ENCODE measurements at regions not wholly inside any gene's neighbourhood (a gene's known extent, or its start where the extent isn't known, plus 50 kb on each side); places are given as distances from the start of the nearest gene placed in this dataset.

GRCh38 chr5:13574574-13574973 lies 369.9 kb downstream of the DNAH5 start:
- Histone ChIP-seq H3K4me1 (no peaks in the 10 kb centered on the region), H3K27ac (no peak overlapping the region), H3K4me3 (no peak overlapping the region), H3K9me3 (no peaks in the 10 kb centered on the region), H3K36me3 (no peaks in the 10 kb centered on the region), H3K27me3 (no peaks in the 10 kb centered on the region)
- no peak for TF ChIP-seq CTCF (IDR thresholded peaks at IDR 0.05)
- no peak for DNase-seq (ENCODE audit: low spot score)

GRCh38 chr5:13572163-13572562 lies 372.3 kb downstream of the DNAH5 start:
- Histone ChIP-seq H3K27me3 (no peaks in the 10 kb centered on the region), H3K27ac (no peak overlapping the region), H3K9me3 (no peaks in the 10 kb centered on the region), H3K36me3 (no peaks in the 10 kb centered on the region), H3K4me1 (no peaks in the 10 kb centered on the region), H3K4me3 (no peak overlapping the region)
- no peak for TF ChIP-seq CTCF (IDR thresholded peaks at IDR 0.05)
- no peak for DNase-seq (ENCODE audit: low spot score)

- no peaks in the 10 kb centered on the region for H3K9me3 ChIP-seq
- H3K4me1 ChIP-seq, result no peaks in the 10 kb centered on the region
- DNase-seq (ENCODE audit: low spot score), result no peak
- H3K36me3 ChIP-seq, result no peaks in the 10 kb centered on the region
- no peak overlapping the region for H3K27ac ChIP-seq
- no peak overlapping the region for H3K4me3 ChIP-seq
- H3K27me3 ChIP-seq, result no peaks in the 10 kb centered on the region
- no peak for TF ChIP-seq CTCF (IDR thresholded peaks at IDR 0.05)
Observed at GRCh38 chr5:13569090-13569715, 375.3 kb downstream of the DNAH5 start.

- Histone ChIP-seq H3K9me3 (no peaks in the 10 kb centered on the region), H3K27ac (no peak overlapping the region)
- no peak for TF ChIP-seq CTCF (IDR thresholded peaks at IDR 0.05)
Observed at GRCh38 chr5:13567819-13568218, 376.7 kb downstream of the DNAH5 start.

GRCh38 chr5:13566871-13567339 lies 377.6 kb downstream of the DNAH5 start:
- Histone ChIP-seq H3K36me3 (no peaks in the 10 kb centered on the region), H3K9me3 (no peaks in the 10 kb centered on the region), H3K4me3 (no peak overlapping the region), H3K27me3 (no peaks in the 10 kb centered on the region), H3K27ac (no peak overlapping the region), H3K4me1 (no peaks in the 10 kb centered on the region)
- DNase-seq (ENCODE audit: low spot score), result no peak
- no peak for TF ChIP-seq CTCF (IDR thresholded peaks at IDR 0.05)

More at GRCh38 chr5:13567819-13568218, 376.7 kb downstream of the DNAH5 start:
- DNase-seq (ENCODE audit: low spot score), result no peak
- no peaks in the 10 kb centered on the region for H3K27me3 ChIP-seq
- no peaks in the 10 kb centered on the region for H3K4me1 ChIP-seq
- no peak overlapping the region for H3K4me3 ChIP-seq
- H3K36me3 ChIP-seq, result no peaks in the 10 kb centered on the region

- Histone ChIP-seq H3K27me3 (no peaks in the 10 kb centered on the region), H3K36me3 (no peaks in the 10 kb centered on the region), H3K4me1 (no peaks in the 10 kb centered on the region), H3K9me3 (no peaks in the 10 kb centered on the region), H3K4me3 (no peak overlapping the region), H3K27ac (no peak overlapping the region)
- no peak for DNase-seq (ENCODE audit: low spot score)
- TF ChIP-seq CTCF (IDR thresholded peaks at IDR 0.05), result no peak
Observed at GRCh38 chr5:13558408-13558807, 386.1 kb downstream of the DNAH5 start.
